GM21825 (cell line): ENCODE measurements at regions not wholly inside any gene's neighbourhood (a gene's known extent, or its start where the extent isn't known, plus 50 kb on each side); places are given as distances from the start of the nearest gene placed in this dataset.

ENCODE experiments used
- ATAC-seq: cut with Tn5 transposase; IDR thresholded peaks from one replicate; pipeline ENCODE4 v1.9.1; 2021; ENCODE audit warnings: mild to moderate bottlenecking, moderate library complexity; ENCODE audit not compliant: unreplicated experiment

DNA sequence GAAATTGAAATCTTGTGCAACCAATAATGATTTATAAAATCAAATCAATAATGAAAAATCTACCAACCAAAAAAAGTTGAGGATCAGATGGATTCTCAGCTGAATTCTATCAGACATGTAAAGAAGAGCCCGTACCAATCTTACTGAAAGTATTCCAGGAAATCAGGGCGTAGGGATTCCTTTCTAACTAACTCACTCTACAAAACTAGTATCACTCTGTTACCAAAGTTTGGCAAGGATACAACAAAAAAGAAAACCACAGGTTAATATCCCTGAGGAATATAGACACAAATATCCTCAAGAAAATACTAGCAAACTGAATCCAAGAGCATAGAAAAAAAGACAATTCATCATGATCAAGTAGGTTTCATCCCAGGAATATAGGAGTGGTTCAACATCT, 52.8 kb upstream of the ADGRL4 start:
- no peak for ATAC-seq
